SIG-M5 treated with dmso at 0.1 percent for 504 hours (cell line): ENCODE measurements at regions not wholly inside any gene's neighbourhood (a gene's known extent, or its start where the extent isn't known, plus 50 kb on each side); places are given as distances from the start of the nearest gene placed in this dataset.
"Not testable (repeated sequence)": the region's sequence is repeated elsewhere in the genome, so short reads cannot be mapped to it uniquely, and the experiment has no call there.

Source experiments
- DNase-seq: peaks from one replicate; lab custom pipeline; 2025; ENCODE audit not compliant: unreplicated experiment; lab: John Stamatoyannopoulos, UW

GRCh38 chr4:4116901-4117300 is 109.8 kb downstream of the OTOP1 start:
- not testable (repeated sequence) for DNase-seq

- DNase-seq, result not testable (repeated sequence)
Observed at GRCh38 chr4:4134368-4134767, 92.4 kb downstream of the OTOP1 start.

- DNase-seq, result not testable (repeated sequence)
Observed at GRCh38 chr4:4136621-4137020, 90.1 kb downstream of the OTOP1 start.
